IMR-90 (cell line): ENCODE measurements at regions not wholly inside any gene's neighbourhood (a gene's known extent, or its start where the extent isn't known, plus 50 kb on each side); places are given as distances from the start of the nearest gene placed in this dataset.
A peak's percentile ranks its signal among the peaks of the same experiment; 100 is the strongest.

Source experiments
- ATAC-seq: fragments of 200-7000 bp; cut with Tn5 transposase; 2 replicates; pipeline ENCODE4 v1.9.1; 2020; ENCODE audit warnings: low read depth, mild to moderate bottlenecking, moderate library complexity
- BruUV-seq: library from RNA; stranded (reverse); fragments of 400-500 nt; replicated peaks from 2 replicates; lab custom pipeline; 2021; lab: Mats Ljungman, UMichigan
- CTCF ChIA-PET: fragments of 300-600 bp; formaldehyde crosslinking; extraction: SDS; loops from one replicate; lab custom pipeline; 2021; ENCODE audit warnings: antibody characterized with exemption; lab: Yijun Ruan, JAX
- POLR2A ChIA-PET: fragments of 300-600 bp; sonication (Branson Sonifier 250); formaldehyde crosslinking; loops from one replicate; lab custom pipeline; 2022; ENCODE audit warnings: antibody characterized with exemption; ENCODE audit not compliant: unreplicated experiment; lab: Charles Lee
- DNase-seq: peaks from one replicate; pipeline ENCODE4 v3.0.0; 2013
- H2AFZ ChIP-seq: replicated peaks from 2 replicates; pipeline ENCODE3; 2013; ENCODE audit warnings: low read length, mild to moderate bottlenecking; ENCODE audit not compliant: poor library complexity
- H2AK5ac ChIP-seq: 2 replicates; pipeline ENCODE4 v1.6.1; 2013; ENCODE audit warnings: low read depth, low read length, inconsistent platforms
- H2AK9ac ChIP-seq: replicated peaks from 2 replicates; pipeline ENCODE3; 2013; ENCODE audit warnings: mild to moderate bottlenecking, low read depth, low read length, moderate library complexity; ENCODE audit not compliant: poor library complexity
- H2BK120ac ChIP-seq: 2 replicates; pipeline ENCODE4 v1.6.1; 2013; ENCODE audit warnings: low read depth, low read length, inconsistent platforms
- H2BK15ac ChIP-seq: 3 replicates; pipeline ENCODE4 v1.6.1; 2013; ENCODE audit warnings: low read depth, low read length, inconsistent platforms
- H2BK20ac ChIP-seq: 2 replicates; pipeline ENCODE4 v1.6.1; 2013; ENCODE audit warnings: low read depth, mild to moderate bottlenecking, inconsistent platforms, low read length, moderate library complexity
- H2BK5ac ChIP-seq: 2 replicates; pipeline ENCODE4 v1.6.1; 2013; ENCODE audit warnings: mild to moderate bottlenecking, low read depth, low read length, inconsistent platforms; ENCODE audit not compliant: poor library complexity, severe bottlenecking
- H3K14ac ChIP-seq: replicated peaks from 2 replicates; pipeline ENCODE4 v1.6.1; 2013; ENCODE audit warnings: low read depth, low read length, inconsistent platforms
- H3K18ac ChIP-seq: 2 replicates; pipeline ENCODE4 v1.6.1; 2013; ENCODE audit warnings: low read depth, low read length, control low read depth
- H3K23ac ChIP-seq: 2 replicates; pipeline ENCODE4 v1.6.1; 2013; ENCODE audit warnings: low read depth, low read length, inconsistent platforms
- H3K27ac ChIP-seq: 2 replicates; pipeline ENCODE4 v1.5.1; 2013; ENCODE audit warnings: mild to moderate bottlenecking, control low read depth, low read length; ENCODE audit not compliant: insufficient read depth
- H3K27me3 ChIP-seq: 2 replicates; pipeline ENCODE4 v1.6.1; 2013; ENCODE audit warnings: low read length; ENCODE audit not compliant: control insufficient read depth, insufficient read depth
- H3K36me3 ChIP-seq: 2 replicates; pipeline ENCODE4 v1.6.1; 2013; ENCODE audit warnings: low read length, mixed read lengths; ENCODE audit not compliant: control insufficient read depth, insufficient read depth
- H3K4ac ChIP-seq: 2 replicates; pipeline ENCODE4 v1.6.1; 2013; ENCODE audit warnings: low read depth, low read length, inconsistent platforms
- H3K4me1 ChIP-seq: 2 replicates; pipeline ENCODE4 v1.6.1; 2013; ENCODE audit warnings: low read length, mixed read lengths; ENCODE audit not compliant: control insufficient read depth, insufficient read depth
- H3K4me2 ChIP-seq: 2 replicates; pipeline ENCODE4 v1.6.1; 2013; ENCODE audit warnings: low read depth, mild to moderate bottlenecking, control low read depth, low read length, moderate library complexity
- H3K4me3 ChIP-seq: 2 replicates; pipeline ENCODE4 v1.5.1; 2013; ENCODE audit warnings: low read depth, mild to moderate bottlenecking, control low read depth, low read length, moderate library complexity; ENCODE audit not compliant: insufficient read depth
- H3K56ac ChIP-seq: 2 replicates; pipeline ENCODE4 v1.6.1; 2013; ENCODE audit warnings: low read length, inconsistent platforms; ENCODE audit not compliant: insufficient read depth; ENCODE audit errors: extremely low read depth
- H3K79me1 ChIP-seq, 2 experiments: 2 replicates each; pipeline ENCODE4 v1.6.1; 2013; ENCODE audit warnings: low read length in 2 of 2, inconsistent platforms in 1 of 2, low read depth in 1 of 2
- H3K9ac ChIP-seq: 2 replicates; pipeline ENCODE4 v1.6.1; 2013; ENCODE audit warnings: low read depth, low read length, control low read depth
- H3K9me1 ChIP-seq: 2 replicates; pipeline ENCODE4 v1.6.1; 2013; ENCODE audit warnings: low read length, inconsistent platforms; ENCODE audit not compliant: insufficient read depth
- H3K9me3 ChIP-seq: 2 replicates; pipeline ENCODE4 v1.6.1; 2013; ENCODE audit warnings: low read length; ENCODE audit not compliant: control insufficient read depth, insufficient read depth
- H4K20me1 ChIP-seq: 2 replicates; pipeline ENCODE4 v1.6.1; 2013; ENCODE audit warnings: low read length, inconsistent platforms; ENCODE audit not compliant: insufficient read depth
- H4K5ac ChIP-seq: 2 replicates; pipeline ENCODE4 v1.6.1; 2013; ENCODE audit warnings: mild to moderate bottlenecking, low read depth, low read length, control low read depth
- H4K8ac ChIP-seq, 2 experiments: 2 replicates each; pipeline ENCODE4 v1.6.1; 2013; ENCODE audit warnings: low read depth in 2 of 2, low read length in 2 of 2, control low read depth in 1 of 2, inconsistent platforms in 1 of 2
- H4K91ac ChIP-seq: 2 replicates; pipeline ENCODE4 v1.6.1; 2013; ENCODE audit warnings: low read depth, low read length, inconsistent platforms; ENCODE audit not compliant: insufficient read depth
- BHLHE40 ChIP-seq: fragments of 150-350 bp; IDR thresholded peaks from 2 replicates; pipeline ENCODE4 v1.6.1; 2016; ENCODE audit warnings: mild to moderate bottlenecking, low read depth, low read length
- CEBPB ChIP-seq: IDR thresholded peaks from 2 replicates; pipeline ENCODE4 v1.6.1; 2012; ENCODE audit warnings: low read depth, low read length, improper control_type of control experiment
- CHD1 ChIP-seq: IDR thresholded peaks from 2 replicates; pipeline ENCODE4 v1.6.1; 2012; ENCODE audit warnings: low read depth, low read length, improper control_type of control experiment
- FOS ChIP-seq: fragments of 150-350 bp; IDR thresholded peaks from 2 replicates; pipeline ENCODE4 v1.6.1; 2016; ENCODE audit warnings: low read depth, low read length
- MAFK ChIP-seq: IDR thresholded peaks from 2 replicates; pipeline ENCODE4 v1.6.1; 2012; ENCODE audit warnings: low read depth, low read length, improper control_type of control experiment
- MAZ ChIP-seq: IDR thresholded peaks from 2 replicates; pipeline ENCODE4 v1.6.1; 2012; ENCODE audit warnings: low read depth, mild to moderate bottlenecking, low read length, improper control_type of control experiment, moderate library complexity, borderline replicate concordance
- MXI1 ChIP-seq: IDR thresholded peaks from 2 replicates; pipeline ENCODE4 v1.6.1; 2012; ENCODE audit warnings: low read depth, mild to moderate bottlenecking, low read length, moderate library complexity, borderline replicate concordance
- NFE2L2 ChIP-seq: fragments of 150-350 bp; IDR thresholded peaks from 2 replicates; pipeline ENCODE4 v1.6.1; 2016; ENCODE audit warnings: low read depth, mild to moderate bottlenecking, low read length
- POLR2A ChIP-seq: IDR thresholded peaks from 2 replicates; pipeline ENCODE4 v1.6.1; 2012; ENCODE audit warnings: mild to moderate bottlenecking, low read depth, low read length
- RAD21 ChIP-seq: IDR thresholded peaks from 2 replicates; pipeline ENCODE4 v1.6.1; 2012; ENCODE audit warnings: low read length, improper control_type of control experiment
- RCOR1 ChIP-seq: IDR thresholded peaks from 2 replicates; pipeline ENCODE4 v1.6.1; 2012; ENCODE audit warnings: mild to moderate bottlenecking, low read length, improper control_type of control experiment; ENCODE audit not compliant: insufficient replicate concordance
- RFX5 ChIP-seq: IDR thresholded peaks from 2 replicates; pipeline ENCODE4 v1.8.0; 2012; ENCODE audit warnings: low read depth, mild to moderate bottlenecking, low read length, moderate library complexity
- SMC3 ChIP-seq: fragments of 150-350 bp; IDR thresholded peaks from 2 replicates; pipeline ENCODE4 v1.6.1; 2016; ENCODE audit warnings: low read depth, mild to moderate bottlenecking, antibody characterized with exemption, low read length, moderate library complexity
- WGBS, 2 experiments: methylation state at CpG; one replicate each; pipeline versions ENCODE4 v1.1.5 to v1.1.7; 2013; ENCODE audit warnings: missing lambda C conversion rate in 2 of 2; ENCODE audit not compliant: insufficient read length in 1 of 2; ENCODE audit errors: extremely low coverage in 2 of 2; 5-methylcytosine and 5-hydroxymethylcytosine counted together
- dilution Hi-C: fragments of 300-500 bp; cut with HindIII; formaldehyde crosslinking; loops from one replicate; pipeline ENCODE4 v1.14.3; 2018; ENCODE audit warnings: low sequenced_read_pairs; ENCODE audit not compliant: unreplicated experiment
- in situ Hi-C: fragments of 300-500 bp; cut with MboI; formaldehyde crosslinking; loops from 3 replicates; pipeline ENCODE4 v1.14.3; 2019; ENCODE audit warnings: low sequenced_read_pairs, inconsistent platforms, mixed read lengths
- intact Hi-C: fragments of 100-400 bp; cut with micrococcal nuclease; formaldehyde crosslinking; loops from 2 replicates; pipeline ENCODE4 v1.10.0; 2022
- TF ChIP-seq, protein P1 (sequence below): fragments of 150-350 bp; IDR thresholded peaks from 2 replicates; pipeline ENCODE4 v1.6.1; 2017; ENCODE audit warnings: mild to moderate bottlenecking, antibody characterized with exemption, low read length, low read depth
- TF ChIP-seq, protein P2 (sequence below): fragments of 150-350 bp; IDR thresholded peaks from 2 replicates; pipeline ENCODE4 v1.6.1; 2016; ENCODE audit warnings: low read depth, mild to moderate bottlenecking, low read length, moderate library complexity, borderline replicate concordance
- TF ChIP-seq, protein P3 (sequence below): conservative IDR thresholded peaks from 2 replicates; pipeline ENCODE4 v1.5.1; 2012; ENCODE audit warnings: mild to moderate bottlenecking, low read depth, low read length, improper control_type of control experiment

DNA sequence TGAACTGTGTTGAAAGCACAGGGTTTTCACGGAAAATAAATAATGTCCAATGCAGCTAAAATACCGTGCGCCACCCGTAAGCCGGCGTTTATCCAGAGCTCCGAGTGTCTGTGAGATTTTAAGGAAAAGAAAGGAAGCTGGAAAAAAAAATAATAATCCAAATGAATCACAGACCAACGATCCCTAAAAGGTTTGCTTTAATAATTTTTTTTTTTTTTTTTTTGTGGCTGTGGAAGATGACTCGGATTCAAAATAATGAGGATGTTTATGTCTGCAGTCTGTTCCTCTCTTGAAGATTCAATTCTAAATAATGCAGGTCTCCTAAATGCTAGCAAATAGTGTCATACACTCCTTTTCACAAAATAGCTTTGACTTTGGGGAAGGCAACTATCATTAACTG, 84.6 kb upstream of the PPP2R3B start:
- no peak overlapping the region for H2BK5ac ChIP-seq
- ATAC-seq (peak; percentile 53; the same call in 1 of the 2 replicates), DNase-seq (no peak)
- intact Hi-C loops: no loop called here
- H4K5ac ChIP-seq: no peak overlapping the region
- no peaks in the 10 kb centered on the region for H3K36me3 ChIP-seq
- H3K4ac ChIP-seq: no peak overlapping the region
- no peak overlapping the region for H3K23ac ChIP-seq
- H3K9me3 ChIP-seq: peaks cover 34% of the 10 kb centered on the region
- no peak overlapping the region for H3K56ac ChIP-seq
- H2AK5ac ChIP-seq: no peak overlapping the region
- no peak overlapping the region for H2AK9ac ChIP-seq
- H3K9ac ChIP-seq: no peak overlapping the region
- H3K27me3 ChIP-seq: no peaks in the 10 kb centered on the region
- no CpG with 5 or more reads among the region's 9 CpGs for WGBS, 2 experiments
- ChIA-PET CTCF (no interaction called here), POLR2A (no interaction called here)
- no peak overlapping the region for H2BK15ac ChIP-seq
- H3K9me1 ChIP-seq: no peaks in the 10 kb centered on the region
- no TSS peak for BruUV-seq
- H3K79me1 ChIP-seq: no peaks in the 10 kb centered on the region
- in situ Hi-C loops: no loop called here
- H3K27ac ChIP-seq: no peak overlapping the region
- H3K4me1 ChIP-seq: no peaks in the 10 kb centered on the region
- no peak overlapping the region for H2AFZ ChIP-seq
- no peaks in the 10 kb centered on the region for H4K20me1 ChIP-seq
- H4K8ac ChIP-seq: no peak overlapping the region
- no peak overlapping the region for H4K91ac ChIP-seq
- H3K4me3 ChIP-seq: no peak overlapping the region
- H3K4me2 ChIP-seq: no peak overlapping the region
- dilution Hi-C loops: no loop called here
- no peak overlapping the region for H3K14ac ChIP-seq
- no peak overlapping the region for H2BK20ac ChIP-seq
- H3K18ac ChIP-seq: no peak overlapping the region
- no peak overlapping the region for H2BK120ac ChIP-seq
- no peak for TF ChIP-seq MAZ
- TF ChIP-seq CEBPB: no peak
- TF ChIP-seq SMC3: no peak
- TF ChIP-seq POLR2A: no peak
- no peak for TF ChIP-seq BHLHE40
- TF ChIP-seq FOS: no peak
- TF ChIP-seq, protein P1, sequence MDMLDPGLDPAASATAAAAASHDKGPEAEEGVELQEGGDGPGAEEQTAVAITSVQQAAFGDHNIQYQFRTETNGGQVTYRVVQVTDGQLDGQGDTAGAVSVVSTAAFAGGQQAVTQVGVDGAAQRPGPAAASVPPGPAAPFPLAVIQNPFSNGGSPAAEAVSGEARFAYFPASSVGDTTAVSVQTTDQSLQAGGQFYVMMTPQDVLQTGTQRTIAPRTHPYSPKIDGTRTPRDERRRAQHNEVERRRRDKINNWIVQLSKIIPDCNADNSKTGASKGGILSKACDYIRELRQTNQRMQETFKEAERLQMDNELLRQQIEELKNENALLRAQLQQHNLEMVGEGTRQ: no peak
- no peak for TF ChIP-seq RFX5
- TF ChIP-seq, protein P2, sequence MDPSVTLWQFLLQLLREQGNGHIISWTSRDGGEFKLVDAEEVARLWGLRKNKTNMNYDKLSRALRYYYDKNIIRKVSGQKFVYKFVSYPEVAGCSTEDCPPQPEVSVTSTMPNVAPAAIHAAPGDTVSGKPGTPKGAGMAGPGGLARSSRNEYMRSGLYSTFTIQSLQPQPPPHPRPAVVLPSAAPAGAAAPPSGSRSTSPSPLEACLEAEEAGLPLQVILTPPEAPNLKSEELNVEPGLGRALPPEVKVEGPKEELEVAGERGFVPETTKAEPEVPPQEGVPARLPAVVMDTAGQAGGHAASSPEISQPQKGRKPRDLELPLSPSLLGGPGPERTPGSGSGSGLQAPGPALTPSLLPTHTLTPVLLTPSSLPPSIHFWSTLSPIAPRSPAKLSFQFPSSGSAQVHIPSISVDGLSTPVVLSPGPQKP: no peak
- TF ChIP-seq, protein P3, sequence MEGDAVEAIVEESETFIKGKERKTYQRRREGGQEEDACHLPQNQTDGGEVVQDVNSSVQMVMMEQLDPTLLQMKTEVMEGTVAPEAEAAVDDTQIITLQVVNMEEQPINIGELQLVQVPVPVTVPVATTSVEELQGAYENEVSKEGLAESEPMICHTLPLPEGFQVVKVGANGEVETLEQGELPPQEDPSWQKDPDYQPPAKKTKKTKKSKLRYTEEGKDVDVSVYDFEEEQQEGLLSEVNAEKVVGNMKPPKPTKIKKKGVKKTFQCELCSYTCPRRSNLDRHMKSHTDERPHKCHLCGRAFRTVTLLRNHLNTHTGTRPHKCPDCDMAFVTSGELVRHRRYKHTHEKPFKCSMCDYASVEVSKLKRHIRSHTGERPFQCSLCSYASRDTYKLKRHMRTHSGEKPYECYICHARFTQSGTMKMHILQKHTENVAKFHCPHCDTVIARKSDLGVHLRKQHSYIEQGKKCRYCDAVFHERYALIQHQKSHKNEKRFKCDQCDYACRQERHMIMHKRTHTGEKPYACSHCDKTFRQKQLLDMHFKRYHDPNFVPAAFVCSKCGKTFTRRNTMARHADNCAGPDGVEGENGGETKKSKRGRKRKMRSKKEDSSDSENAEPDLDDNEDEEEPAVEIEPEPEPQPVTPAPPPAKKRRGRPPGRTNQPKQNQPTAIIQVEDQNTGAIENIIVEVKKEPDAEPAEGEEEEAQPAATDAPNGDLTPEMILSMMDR: no peak
- TF ChIP-seq MXI1: no peak
- TF ChIP-seq RAD21: no peak
- no peak for TF ChIP-seq NFE2L2
- no peak for TF ChIP-seq CHD1
- no peak for TF ChIP-seq RCOR1
- TF ChIP-seq MAFK: no peak
